Motor neuron (in vitro differentiated cells): ENCODE measurements at regions not wholly inside any gene's neighbourhood (a gene's known extent, or its start where the extent isn't known, plus 50 kb on each side); places are given as distances from the start of the nearest gene placed in this dataset.

Source experiments
- ATAC-seq, 8 experiments: fragments of 200-7000 bp; cut with Tn5 transposase; replicated peaks in 6 of 8; 2 replicates each; pipeline ENCODE4 v1.8.0; 2021; ENCODE audit warnings: mild to moderate bottlenecking in 8 of 8, moderate library complexity in 8 of 8
- H3K27ac ChIP-seq, 2 donors: fragments of 250-450 bp; sonication (Bioruptor Pico); 2 replicates each; pipeline ENCODE4 v1.9.0; 2021; ENCODE audit warnings: antibody characterized with exemption in 2 of 2, mild to moderate bottlenecking in 2 of 2, moderate library complexity in 1 of 2
- H3K4me1 ChIP-seq, 2 donors: fragments of 250-450 bp; sonication (Bioruptor Pico); replicated peaks in 1 of 2; 2 replicates each; pipeline ENCODE4 v1.6.1; 2021; ENCODE audit warnings: antibody characterized with exemption in 2 of 2, mild to moderate bottlenecking in 2 of 2, moderate library complexity in 1 of 2
- H3K4me3 ChIP-seq, 5 donors: fragments of 250-450 bp; sonication (Bioruptor Pico); 2 replicates each; pipeline ENCODE4 v1.9.0; 2021; ENCODE audit warnings: antibody characterized with exemption in 5 of 5, mild to moderate bottlenecking in 5 of 5, moderate library complexity in 4 of 5
- WGBS, 10 experiments: fragments of 450-650 bp; shearing (Covaris generic); methylation state at CpG; one replicate each; pipeline ENCODE4 v1.0.0; 2022; 5-methylcytosine and 5-hydroxymethylcytosine counted together
- in situ Hi-C, 9 experiments: fragments of 400-800 bp; cut with MboI; loops; one replicate each; pipeline ENCODE4 v1.15.0; 2021; ENCODE audit warnings: low sequenced_read_pairs in 9 of 9, low pct_unique_long_range_greater_than_20kb in 2 of 9; ENCODE audit not compliant: unreplicated experiment in 9 of 9

DNA sequence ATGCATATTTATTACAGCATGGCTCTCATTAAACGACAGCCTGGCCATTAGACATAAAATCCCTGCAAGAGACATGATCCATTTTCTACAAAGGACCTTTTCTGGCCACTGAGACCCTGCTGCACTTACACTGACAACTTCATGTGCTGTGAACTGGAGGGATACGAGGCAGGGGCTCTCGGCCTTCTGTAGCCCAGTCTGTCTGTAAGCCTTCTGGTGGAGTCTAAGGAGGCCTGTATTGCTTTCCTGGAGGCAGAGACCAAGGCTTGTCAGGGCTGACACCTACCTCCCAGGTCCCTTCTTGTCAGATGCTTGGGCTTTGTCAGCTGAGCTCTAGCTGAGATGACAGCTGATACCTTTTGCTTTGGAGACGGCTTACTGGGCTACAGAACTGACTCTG, 776.9 kb upstream of the ARPP21 start:
- ATAC-seq = peak in 5 of 8 experiments; percentile 20 to 45 (median 35)
- 0 to 72% (median 13%) methylated on average over 1 to 4 of the region's 4 CpGs; no CpG with 5 or more reads in 4 of the 10 experiments for WGBS, 10 experiments
- peaks cover 2 to 20% of the 10 kb centered on the region in 2 donors for H3K4me1 ChIP-seq
- in situ Hi-C loops = no loop called here
- H3K27ac ChIP-seq = no peak overlapping the region
- no peak overlapping the region for H3K4me3 ChIP-seq

DNA sequence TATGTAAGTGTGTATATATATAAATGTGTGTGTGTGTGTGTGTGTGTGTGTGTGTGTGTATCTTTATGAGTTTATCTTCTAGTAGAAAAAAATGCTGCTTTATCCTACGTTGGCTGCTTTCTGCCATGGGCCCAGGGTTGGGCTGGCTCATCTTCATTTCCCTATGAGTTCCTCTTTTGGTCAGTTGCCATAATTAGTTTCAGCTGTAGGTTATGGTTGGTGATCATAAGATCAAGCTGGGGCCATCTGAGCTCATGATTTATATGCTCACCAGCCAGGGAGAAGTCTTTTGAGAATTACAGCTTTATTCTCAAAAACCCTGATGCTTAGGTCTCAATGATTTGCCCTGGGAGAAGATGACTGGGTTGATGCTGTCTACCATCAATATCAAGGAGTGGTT, 775.8 kb upstream of the ARPP21 start:
- no peak overlapping the region for H3K27ac ChIP-seq
- in situ Hi-C loops = no loop called here
- H3K4me3 ChIP-seq = no peak overlapping the region
- 10 to 100% (median 43%) methylated on average over 1 of the region's 1 CpG; no CpG with 5 or more reads in 5 of the 10 experiments for WGBS, 10 experiments
- H3K4me1 ChIP-seq = peaks cover 2 to 20% of the 10 kb centered on the region in 2 donors
- peak in 2 of 8 experiments; percentile 21 to 26 for ATAC-seq

DNA sequence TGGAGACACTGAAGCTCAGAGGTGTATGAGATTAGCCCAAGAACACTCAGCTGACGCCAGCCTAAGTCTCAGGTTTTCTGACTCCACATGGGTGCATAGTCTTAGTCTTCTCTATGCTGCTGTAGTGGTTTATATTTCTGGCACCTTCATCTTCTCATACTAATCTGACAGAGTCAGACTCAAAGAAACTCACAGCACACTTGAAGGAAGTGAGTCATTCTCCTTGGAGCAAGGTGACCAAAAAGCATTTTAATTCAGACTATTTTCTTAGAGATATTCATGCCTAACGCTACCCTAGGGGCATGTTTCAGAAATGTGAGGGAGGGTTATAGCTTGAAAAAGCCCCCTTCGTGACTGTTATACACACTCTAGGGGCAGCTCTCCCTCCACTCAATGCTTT, 775.3 kb upstream of the ARPP21 start:
- no peak for ATAC-seq
- H3K4me1 ChIP-seq = peaks cover 2 to 20% of the 10 kb centered on the region in 2 donors
- in situ Hi-C loops = no loop called here
- H3K27ac ChIP-seq = no peak overlapping the region
- no peak overlapping the region for H3K4me3 ChIP-seq
- WGBS, 10 experiments = 0 to 90% (median 72%) methylated on average over 1 to 3 of the region's 3 CpGs; no CpG with 5 or more reads in 2 of the 10 experiments

DNA sequence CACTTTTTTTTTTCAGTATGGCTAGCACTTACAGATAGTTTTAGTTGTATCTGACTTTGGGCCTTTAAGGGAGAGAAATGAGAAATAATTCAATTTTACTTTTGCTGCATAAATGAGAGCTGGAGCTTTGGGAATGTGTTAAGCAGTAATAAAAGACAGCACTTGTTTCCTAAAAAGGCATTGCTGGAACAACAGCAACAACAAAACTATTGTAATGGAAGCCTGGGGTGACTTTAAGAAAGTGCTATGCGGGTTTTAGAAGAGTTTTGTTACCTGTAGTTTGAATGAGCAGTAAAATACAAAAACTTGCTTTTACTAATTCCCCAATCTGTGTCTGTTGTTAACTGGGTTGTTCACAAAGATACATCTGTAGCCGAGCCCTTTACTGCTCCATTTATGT, 774.0 kb upstream of the ARPP21 start:
- H3K4me1 ChIP-seq = peaks cover 2 to 20% of the 10 kb centered on the region in 2 donors
- in situ Hi-C loops = no loop called here
- H3K4me3 ChIP-seq = no peak overlapping the region
- H3K27ac ChIP-seq = no peak overlapping the region
- 0 to 94% (median 80%) methylated on average over 1 to 2 of the region's 2 CpGs; no CpG with 5 or more reads in 1 of the 10 experiments for WGBS, 10 experiments
- ATAC-seq = no peak

DNA sequence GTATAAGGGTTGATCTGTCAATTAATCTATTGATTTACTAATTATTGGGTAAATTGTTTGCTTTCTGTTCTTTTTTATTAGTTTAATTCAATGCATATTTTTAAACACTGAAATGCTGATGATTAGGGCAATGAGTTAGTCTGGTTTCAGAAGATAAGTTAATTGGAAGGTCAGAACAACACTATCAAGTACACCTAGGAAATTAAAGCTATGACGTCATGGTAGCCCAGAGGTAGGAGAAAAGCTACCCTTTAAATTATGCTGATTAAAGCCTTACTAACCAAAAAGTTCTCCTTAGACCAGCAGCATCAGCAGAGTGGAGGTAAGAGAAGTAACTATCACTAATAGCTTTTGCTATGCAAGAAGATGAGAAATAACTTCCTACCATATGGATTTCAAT, 770.4 kb upstream of the ARPP21 start:
- in situ Hi-C loops = no loop called here
- 0 to 100% (median 71%) methylated on average over 1 of the region's 1 CpG; no CpG with 5 or more reads in 1 of the 10 experiments for WGBS, 10 experiments
- Histone ChIP-seq H3K4me1 (no peaks in the 10 kb centered on the region), H3K27ac (no peak overlapping the region), H3K4me3 (no peak overlapping the region)
- ATAC-seq = no peak

DNA sequence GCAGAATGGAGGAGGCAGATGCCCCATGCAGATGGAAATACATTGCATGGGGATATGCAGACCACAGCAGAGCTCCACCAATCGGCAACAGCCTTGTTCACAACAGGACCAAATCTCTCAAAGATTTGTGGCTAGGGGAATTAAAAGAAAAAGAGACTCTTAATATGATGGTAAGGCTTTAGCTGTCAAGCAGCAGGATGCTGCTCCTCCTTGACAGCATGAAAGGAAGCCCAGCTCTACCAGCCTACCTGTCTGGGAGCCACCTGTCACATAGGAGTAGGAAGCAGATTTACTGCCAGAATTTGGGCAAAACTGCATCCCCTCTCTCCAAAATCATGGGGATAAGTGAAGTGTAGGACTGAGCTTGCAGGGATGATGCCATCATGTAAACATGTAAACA, 769.6 kb upstream of the ARPP21 start:
- Histone ChIP-seq H3K4me1 (no peaks in the 10 kb centered on the region), H3K27ac (no peak overlapping the region), H3K4me3 (no peak overlapping the region)
- ATAC-seq = no peak
- in situ Hi-C loops = no loop called here
- 0 to 100% methylated on average over 1 of the region's 1 CpG; no CpG with 5 or more reads in 8 of the 10 experiments for WGBS, 10 experiments

DNA sequence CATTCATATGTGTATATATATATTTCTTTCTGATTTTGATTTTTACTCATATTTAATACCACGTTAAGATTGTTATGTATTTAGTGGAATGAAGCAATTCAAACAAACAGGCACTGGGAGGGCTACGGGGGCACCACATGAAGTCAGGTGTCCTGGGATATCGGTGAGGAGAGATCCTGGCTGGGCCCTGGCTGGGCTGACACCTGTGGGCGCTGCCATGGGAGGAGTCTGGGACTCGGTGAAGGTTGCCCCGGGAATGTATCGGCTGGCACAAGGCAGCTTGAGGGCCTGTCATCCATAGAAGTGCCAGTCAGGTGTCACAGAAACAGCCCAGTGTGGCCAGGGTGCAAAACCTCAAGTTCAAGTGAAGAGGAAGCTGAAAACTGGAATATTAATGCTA, 766.9 kb upstream of the ARPP21 start:
- 0 to 85% (median 60%) methylated on average over 1 to 6 of the region's 7 CpGs; no CpG with 5 or more reads in 5 of the 10 experiments for WGBS, 10 experiments
- H3K4me3 ChIP-seq = no peak overlapping the region
- no peaks in the 10 kb centered on the region for H3K4me1 ChIP-seq
- no peak overlapping the region for H3K27ac ChIP-seq
- in situ Hi-C loops = no loop called here
- no peak for ATAC-seq

DNA sequence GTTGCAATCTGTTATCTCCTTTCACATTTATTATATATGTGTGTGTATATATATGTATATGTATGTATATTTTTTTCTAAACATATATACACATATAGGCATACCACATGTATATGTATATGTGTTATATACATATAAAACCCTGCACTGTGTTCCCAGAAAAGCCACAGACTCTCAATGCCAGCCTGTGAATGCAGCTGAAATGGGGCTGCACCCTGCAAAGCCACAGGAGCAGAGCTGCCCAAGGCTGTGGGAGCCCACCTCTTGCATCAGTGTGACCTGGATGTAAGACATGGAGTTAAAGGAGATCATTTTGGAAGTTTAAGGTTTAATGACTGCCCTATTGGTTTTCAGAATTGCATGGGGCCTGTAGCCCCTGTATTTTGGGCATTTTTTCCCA, 762.3 kb upstream of the ARPP21 start:
- in situ Hi-C loops = no loop called here

DNA sequence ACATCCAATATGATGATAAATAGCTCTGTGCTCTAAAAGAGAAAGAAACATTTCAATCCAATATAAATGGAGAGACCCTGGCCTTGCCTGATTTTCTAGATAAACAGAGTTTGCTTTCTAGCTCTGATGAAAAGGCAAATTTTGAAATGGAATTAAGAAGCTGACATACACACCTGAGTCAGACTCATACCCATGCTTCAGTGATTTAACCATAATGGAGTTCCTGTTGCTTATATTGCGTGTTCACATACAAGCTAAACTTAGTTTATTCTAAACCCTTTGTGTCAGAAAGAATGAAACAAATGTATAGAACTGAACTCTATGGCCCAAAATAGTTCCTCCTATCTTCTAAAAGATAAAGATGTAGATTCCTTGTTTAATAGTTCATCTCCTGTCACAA, 760.8 kb upstream of the ARPP21 start:
- in situ Hi-C loops = no loop called here
- WGBS, 10 experiments = 20 to 100% (median 100%) methylated on average over 1 of the region's 1 CpG; no CpG with 5 or more reads in 1 of the 10 experiments
- ATAC-seq = no peak
- Histone ChIP-seq H3K4me1 (peaks cover 0 to 6% of the 10 kb centered on the region in 2 donors), H3K27ac (no peak overlapping the region), H3K4me3 (no peak overlapping the region)

More for the DNA sequence above, 762.3 kb upstream of the ARPP21 start:
- Histone ChIP-seq H3K27ac (no peak overlapping the region), H3K4me1 (no peaks in the 10 kb centered on the region), H3K4me3 (no peak overlapping the region)
- ATAC-seq = no peak

DNA sequence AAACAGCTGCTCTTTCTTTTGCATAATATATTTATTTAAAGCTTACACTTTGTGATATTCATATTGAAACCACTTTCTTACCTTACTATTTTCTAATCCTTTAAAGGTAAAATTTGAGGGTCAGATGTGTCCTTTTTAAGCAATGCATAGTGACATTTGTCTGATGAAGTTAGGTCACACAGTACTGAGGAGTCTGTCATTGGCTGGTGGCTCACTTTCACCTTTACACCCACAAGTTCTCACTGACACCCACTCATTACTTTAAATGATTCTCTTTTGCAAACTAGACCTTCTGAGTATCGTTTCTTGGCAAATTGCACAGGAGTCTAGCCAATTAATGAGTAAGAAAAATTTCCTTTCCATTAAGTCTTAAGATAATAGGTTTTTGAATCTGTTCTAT, 758.3 kb upstream of the ARPP21 start:
- Histone ChIP-seq H3K4me3 (no peak overlapping the region), H3K4me1 (peaks cover 0 to 6% of the 10 kb centered on the region in 2 donors), H3K27ac (no peak overlapping the region)
- in situ Hi-C loops = no loop called here
- WGBS, 10 experiments = 13 to 80% (median 75%) methylated on average over 1 of the region's 1 CpG; no CpG with 5 or more reads in 5 of the 10 experiments
- no peak for ATAC-seq

DNA sequence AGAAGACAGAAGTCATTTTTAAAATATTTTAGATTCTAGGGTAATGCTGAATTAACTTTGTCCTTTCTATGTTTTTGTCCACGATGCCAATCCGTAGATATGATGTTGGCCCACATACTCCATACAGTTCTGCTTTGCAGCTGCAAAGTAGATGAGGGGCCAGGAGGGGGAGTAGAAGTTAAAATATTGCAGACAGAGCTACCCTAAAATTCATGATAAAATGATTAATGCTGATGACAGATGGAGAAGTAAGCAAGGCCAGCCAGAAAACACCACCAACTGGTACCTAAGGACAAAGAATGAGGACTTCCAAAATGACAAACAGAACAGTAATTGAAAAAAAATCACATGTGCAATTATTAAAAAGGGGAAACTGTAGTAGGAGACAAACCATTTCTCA, 756.6 kb upstream of the ARPP21 start:
- in situ Hi-C loops = no loop called here
- no peak overlapping the region for H3K27ac ChIP-seq
- ATAC-seq = peak in 1 of 8 experiments; percentile 44
- peaks cover 0 to 6% of the 10 kb centered on the region in 2 donors for H3K4me1 ChIP-seq
- WGBS, 10 experiments = 0 to 100% (median 80%) methylated on average over 1 to 2 of the region's 2 CpGs; no CpG with 5 or more reads in 2 of the 10 experiments
- H3K4me3 ChIP-seq = no peak overlapping the region

DNA sequence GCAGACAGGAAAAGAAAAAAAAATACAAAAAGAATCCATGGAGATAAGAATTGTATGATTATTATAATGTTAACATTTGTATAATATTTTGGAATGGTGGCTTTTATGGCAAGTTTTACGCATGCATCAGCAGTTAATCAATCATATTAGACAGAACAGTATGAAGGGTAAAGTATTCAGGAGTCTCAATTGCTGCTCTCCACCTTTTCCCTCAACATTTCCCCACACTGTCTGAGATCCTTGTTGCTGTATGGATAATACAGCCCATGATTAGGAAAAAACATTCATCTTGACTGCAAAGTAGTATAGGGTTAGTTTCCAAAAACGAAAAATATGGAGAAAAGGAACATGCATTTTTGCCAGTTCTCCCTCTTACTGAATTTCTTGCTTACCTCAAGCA, 755.3 kb upstream of the ARPP21 start:
- peak in 1 of 8 experiments; percentile 55 for ATAC-seq
- peaks cover 0 to 6% of the 10 kb centered on the region in 2 donors for H3K4me1 ChIP-seq
- in situ Hi-C loops = no loop called here
- WGBS, 10 experiments = 6 to 100% (median 78%) methylated on average over 1 to 2 of the region's 2 CpGs
- no peak overlapping the region for H3K27ac ChIP-seq
- no peak overlapping the region for H3K4me3 ChIP-seq

DNA sequence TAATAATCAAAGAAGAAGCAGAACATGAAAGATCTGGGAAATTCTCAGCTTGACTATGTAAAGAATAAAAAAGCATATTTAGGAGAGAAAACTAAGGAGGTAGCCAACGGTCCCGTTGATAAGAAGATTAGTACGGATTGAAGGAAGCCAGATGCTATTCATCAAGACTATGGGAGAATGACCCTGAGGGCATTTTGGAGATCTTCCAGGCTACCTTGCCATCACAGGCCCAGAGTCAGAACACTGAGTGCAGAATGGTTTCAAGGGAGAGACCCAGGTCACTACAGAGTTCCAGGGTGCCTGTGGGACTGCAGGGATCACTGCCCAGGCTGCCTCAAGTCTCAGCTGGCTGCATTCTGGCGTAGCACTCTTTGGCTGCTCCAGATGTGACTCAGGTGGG, 752.9 kb upstream of the ARPP21 start:
- WGBS, 10 experiments = 0 to 94% (median 79%) methylated on average over 2 to 4 of the region's 4 CpGs
- Histone ChIP-seq H3K27ac (no peak overlapping the region), H3K4me3 (no peak overlapping the region), H3K4me1 (peaks cover 0 to 6% of the 10 kb centered on the region in 2 donors)
- ATAC-seq = no peak
- in situ Hi-C loops = no loop called here

DNA sequence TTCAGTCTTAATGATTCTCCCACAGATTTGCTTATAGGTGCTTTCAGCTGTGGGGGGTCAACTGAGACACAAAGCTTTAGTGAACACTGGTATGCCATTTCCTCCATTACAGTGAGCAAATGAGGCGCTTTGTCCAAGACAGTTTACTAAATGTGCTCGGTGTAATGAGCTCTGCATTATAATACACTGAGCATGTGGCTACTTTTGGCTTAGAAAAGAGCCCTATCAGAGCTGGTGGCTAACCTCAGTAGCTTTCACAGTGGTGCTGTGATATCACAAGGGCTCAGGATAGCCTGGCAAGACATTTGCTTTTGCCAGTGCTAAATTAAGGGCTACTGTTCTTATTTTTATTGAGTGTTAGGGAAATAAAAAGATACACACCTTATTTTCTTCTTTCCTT, 749.7 kb upstream of the ARPP21 start:
- ATAC-seq = no peak
- Histone ChIP-seq H3K27ac (no peak overlapping the region), H3K4me3 (no peak overlapping the region), H3K4me1 (no peaks in the 10 kb centered on the region)
- in situ Hi-C loops = no loop called here
- 0 to 100% (median 76%) methylated on average over 1 to 2 of the region's 2 CpGs; no CpG with 5 or more reads in 3 of the 10 experiments for WGBS, 10 experiments
